SK-N-SH (cell line): ENCODE measurements at regions not wholly inside any gene's neighbourhood (a gene's known extent, or its start where the extent isn't known, plus 50 kb on each side); places are given as distances from the start of the nearest gene placed in this dataset.

Source experiments
- CTCF ChIA-PET: fragments of 300-600, 350-600 bp; formaldehyde crosslinking; extraction: SDS; loops from one replicate; lab custom pipeline; 2021; lab: Yijun Ruan, JAX
- POLR2A ChIA-PET: fragments of 350-600 bp; sonication (Branson Sonifier 250); formaldehyde crosslinking; extraction: SDS; loops from one replicate; lab custom pipeline; 2020; ENCODE audit warnings: antibody characterized with exemption, inconsistent platforms; lab: Yijun Ruan, JAX
- DNase-seq: peaks from one replicate; pipeline ENCODE4 v3.0.0; 2012
- H2AFZ ChIP-seq: fragments of 200-600 bp; sonication (generic); 2 replicates; pipeline ENCODE4 v1.8.1; 2016; ENCODE audit warnings: antibody characterized with exemption, mild to moderate bottlenecking, low read depth
- H3F3A ChIP-seq: fragments of 200-600 bp; sonication (generic); replicated peaks from 2 replicates; pipeline ENCODE3; 2016; ENCODE audit warnings: antibody characterized with exemption, mild to moderate bottlenecking; ENCODE audit not compliant: insufficient read depth
- H3K27ac ChIP-seq, 2 experiments: fragments of 200-500 bp in 1 of 2; fragments of 200-600 bp in 1 of 2; sonication (Bioruptor generic) in 1 of 2; sonication (generic), shearing (Covaris generic) in 1 of 2; 2 replicates each; pipeline versions ENCODE4 v1.5.1 to v1.6.1; 2014 to 2016; ENCODE audit warnings: low read depth in 2 of 2, inconsistent platforms in 1 of 2, low read length in 1 of 2, mild to moderate bottlenecking in 1 of 2, mixed read lengths in 1 of 2
- H3K27me3 ChIP-seq: fragments of 200-600 bp; sonication (generic), shearing (Covaris generic); 2 replicates; pipeline ENCODE4 v1.6.1; 2016; ENCODE audit warnings: mixed run types; ENCODE audit not compliant: insufficient read depth
- H3K36me3 ChIP-seq, 2 experiments: fragments of 200-500 bp in 1 of 2; fragments of 200-600 bp in 1 of 2; sonication (Bioruptor generic) in 1 of 2; sonication (generic) in 1 of 2; replicated peaks in 1 of 2; 2 replicates each; pipeline versions ENCODE3 to v1.5.1; 2014 to 2016; ENCODE audit warnings: low read length in 1 of 2, mild to moderate bottlenecking in 1 of 2; ENCODE audit not compliant: insufficient read depth in 2 of 2, control insufficient read depth in 1 of 2
- H3K4me1 ChIP-seq, 2 experiments: fragments of 200-500 bp in 1 of 2; fragments of 200-600 bp in 1 of 2; sonication (Bioruptor generic) in 1 of 2; sonication (generic), shearing (Covaris generic) in 1 of 2; 2 replicates each; pipeline versions ENCODE4 v1.5.1 to v1.6.1; 2014 to 2016; ENCODE audit warnings: low read depth in 1 of 2, low read length in 1 of 2, mixed run types in 1 of 2; ENCODE audit not compliant: insufficient read depth in 2 of 2, control insufficient read depth in 1 of 2
- H3K4me2 ChIP-seq: fragments of 200-600 bp; sonication (generic), shearing (Covaris generic); 2 replicates; pipeline ENCODE4 v1.6.1; 2017; ENCODE audit warnings: mixed run types
- H3K4me3 ChIP-seq, 2 experiments: fragments of 200-500 bp in 1 of 2; fragments of 200-600 bp in 1 of 2; sonication (Bioruptor generic) in 1 of 2; sonication (generic), shearing (Covaris generic) in 1 of 2; 2 replicates each; pipeline versions ENCODE4 v1.5.1 to v1.8.1; 2014 to 2016; ENCODE audit warnings: low read depth in 2 of 2, inconsistent platforms in 1 of 2, low read length in 1 of 2, mild to moderate bottlenecking in 1 of 2, mixed read lengths in 1 of 2, moderate library complexity in 1 of 2
- H3K79me2 ChIP-seq: fragments of 200-600 bp; sonication (generic); 2 replicates; pipeline ENCODE4 v1.8.1; 2017; ENCODE audit warnings: mild to moderate bottlenecking; ENCODE audit not compliant: insufficient read depth
- H3K9ac ChIP-seq: fragments of 200-600 bp; sonication (generic); 2 replicates; pipeline ENCODE4 v1.6.1; 2017; ENCODE audit warnings: mixed run types
- H3K9me2 ChIP-seq: fragments of 200-600 bp; sonication (generic); 2 replicates; pipeline ENCODE4 v1.6.1; 2017; ENCODE audit warnings: mixed run types
- H3K9me3 ChIP-seq: fragments of 200-600 bp; sonication (generic); 2 replicates; pipeline ENCODE4 v1.6.1; 2017; ENCODE audit warnings: mixed run types, mild to moderate bottlenecking, moderate library complexity
- H4K20me1 ChIP-seq: fragments of 200-600 bp; sonication (generic); 2 replicates; pipeline ENCODE4 v1.6.1; 2017; ENCODE audit warnings: mild to moderate bottlenecking, mixed run types; ENCODE audit not compliant: insufficient read depth
- CHD2 ChIP-seq: fragments of 150-350 bp; IDR thresholded peaks from 2 replicates; pipeline ENCODE4 v1.6.1; 2018; ENCODE audit warnings: low read length; ENCODE audit not compliant: partially characterized antibody
- EP300 ChIP-seq, 2 experiments: IDR thresholded peaks; 2 replicates each; pipeline versions ENCODE4 v1.4.0 to v1.6.1; 2012; ENCODE audit warnings: borderline replicate concordance in 1 of 2, low read depth in 1 of 2, low read length in 1 of 2
- EZH2phosphoT487 ChIP-seq: fragments of 200-600 bp; sonication (generic); IDR thresholded peaks from 2 replicates; pipeline ENCODE4 v1.6.1; 2017; ENCODE audit warnings: low read depth, mixed run types, mild to moderate bottlenecking, antibody characterized with exemption, moderate library complexity, borderline replicate concordance
- GABPA ChIP-seq: IDR thresholded peaks from 2 replicates; pipeline ENCODE4 v1.4.0; 2012; ENCODE audit warnings: low read depth, mild to moderate bottlenecking
- GATA2 ChIP-seq: sonication (generic); formaldehyde crosslinking; IDR thresholded peaks from 2 replicates; pipeline ENCODE4 v1.5.0; 2020; ENCODE audit warnings: mild to moderate bottlenecking, missing genetic modification reagents
- JUND ChIP-seq: IDR thresholded peaks from 2 replicates; pipeline ENCODE4 v1.4.0; 2012
- MXI1 ChIP-seq: IDR thresholded peaks from 2 replicates; pipeline ENCODE4 v1.6.1; 2012; ENCODE audit warnings: mild to moderate bottlenecking, low read depth, low read length, improper control_type of control experiment
- NFIC ChIP-seq: IDR thresholded peaks from 2 replicates; pipeline ENCODE4 v1.4.0; 2012; ENCODE audit warnings: borderline replicate concordance
- NRF1 ChIP-seq: IDR thresholded peaks from 2 replicates; pipeline ENCODE4 v1.6.1; 2012; ENCODE audit warnings: low read depth, mild to moderate bottlenecking, low read length
- POLR2AphosphoS5 ChIP-seq: IDR thresholded peaks from 2 replicates; pipeline ENCODE4 v1.6.1; 2012; ENCODE audit warnings: low read depth, low read length
- RAD21 ChIP-seq: IDR thresholded peaks from 2 replicates; pipeline ENCODE4 v1.6.1; 2012; ENCODE audit warnings: mild to moderate bottlenecking, low read length
- REST ChIP-seq: IDR thresholded peaks from 2 replicates; pipeline ENCODE4 v1.6.1; 2012; ENCODE audit warnings: mild to moderate bottlenecking, low read depth, low read length, moderate library complexity
- RFX5 ChIP-seq: IDR thresholded peaks from 2 replicates; pipeline ENCODE4 v1.6.1; 2012; ENCODE audit warnings: mild to moderate bottlenecking, improper control_type of control experiment, low read length
- RXRA ChIP-seq: IDR thresholded peaks from 2 replicates; pipeline ENCODE4 v1.4.0; 2012; ENCODE audit warnings: low read depth, mild to moderate bottlenecking, borderline replicate concordance
- SIN3A ChIP-seq: IDR thresholded peaks from 2 replicates; pipeline ENCODE4 v1.6.1; 2012; ENCODE audit warnings: low read depth, mild to moderate bottlenecking, low read length, moderate library complexity, borderline replicate concordance
- TAF1 ChIP-seq: IDR thresholded peaks from 2 replicates; pipeline ENCODE4 v1.6.1; 2012; ENCODE audit warnings: low read depth, mild to moderate bottlenecking, low read length, moderate library complexity, borderline replicate concordance
- TCF12 ChIP-seq: IDR thresholded peaks from 2 replicates; pipeline ENCODE4 v1.4.0; 2012
- TEAD4 ChIP-seq: IDR thresholded peaks from 2 replicates; pipeline ENCODE4 v1.4.0; 2012; ENCODE audit warnings: mild to moderate bottlenecking, borderline replicate concordance; ENCODE audit not compliant: insufficient read depth
- USF1 ChIP-seq: IDR thresholded peaks from 2 replicates; pipeline ENCODE4 v1.4.0; 2012; ENCODE audit warnings: low read depth, borderline replicate concordance
- ZBTB33 ChIP-seq: IDR thresholded peaks from 2 replicates; pipeline ENCODE4 v1.4.0; 2012; ENCODE audit warnings: low read depth, borderline replicate concordance
- WGBS: methylation state at CpG from one replicate; pipeline ENCODE4 v1.1.6; 2017; ENCODE audit warnings: low lambda C conversion rate; 5-methylcytosine and 5-hydroxymethylcytosine counted together

- TF ChIP-seq ZBTB33, result no peak
- no peak for TF ChIP-seq POLR2AphosphoS5
- TF ChIP-seq TEAD4, result no peak
- no peak for TF ChIP-seq JUND
- no peak for TF ChIP-seq RFX5
- TF ChIP-seq EZH2phosphoT487, result no peak
- TF ChIP-seq GABPA, result no peak
Observed at GRCh38 chr18:23365602-23366001, 87.5 kb upstream of the RIOK3 start (continued).

- no peaks in the 10 kb centered on the region for H3K36me3 ChIP-seq
- no peaks in the 10 kb centered on the region for H3K79me2 ChIP-seq
- peaks cover 0 to 12% of the 10 kb centered on the region in 2 experiments; a peak in 2 of 4 replicates for H3K4me1 ChIP-seq
- TF ChIP-seq REST, result no peak
- TF ChIP-seq NFIC, result no peak
- no peak for TF ChIP-seq CHD2
- no peak for TF ChIP-seq EP300 (IDR thresholded peaks at IDR 0.05; ENCODE audit: borderline replicate concordance in 1 of 2, low read depth in 1 of 2, low read length in 1 of 2)
- no peak for TF ChIP-seq RAD21
- TF ChIP-seq NRF1, result no peak
- TF ChIP-seq TAF1, result no peak
- TF ChIP-seq TCF12, result no peak
- TF ChIP-seq SIN3A, result no peak
- no peak for TF ChIP-seq RXRA
- no peak for TF ChIP-seq GATA2 (CRISPR knock-in tag)
- TF ChIP-seq USF1, result no peak
- TF ChIP-seq MXI1, result no peak
- H3K9me2 ChIP-seq, result no peaks in the 10 kb centered on the region
- no peaks in the 10 kb centered on the region for H4K20me1 ChIP-seq
- no peak overlapping the region for H3K4me3 ChIP-seq
- H3K4me2 ChIP-seq, result no peak overlapping the region
- ChIA-PET CTCF (interaction anchor here (0.6 to 1.5 kb wide), 3 partner anchors 10 to 238 kb away, joined by 3 to 5 read pairs (median 4); no protein-coding TSS in a partner anchor), POLR2A (no interaction called here)
- H2AFZ ChIP-seq, result no peak overlapping the region
- H3K27me3 ChIP-seq, result no peaks in the 10 kb centered on the region
- H3F3A ChIP-seq, result peaks cover 6% of the 10 kb centered on the region
- no peak overlapping the region; a peak in 1 of 4 replicates for H3K27ac ChIP-seq
- no peaks in the 10 kb centered on the region for H3K9me3 ChIP-seq
- 78% methylated on average over 3 of the region's 3 CpGs for WGBS
- no peak for DNase-seq
- no peak overlapping the region for H3K9ac ChIP-seq
Observed at GRCh38 chr18:23369266-23369665, 83.8 kb upstream of the RIOK3 start.
